GM12892 (cell line): ENCODE measurements at regions not wholly inside any gene's neighbourhood (a gene's known extent, or its start where the extent isn't known, plus 50 kb on each side); places are given as distances from the start of the nearest gene placed in this dataset.

Experiments
- DNase-seq: peaks from one replicate; pipeline ENCODE4 v3.0.0; 2011; ENCODE audit not compliant: insufficient read length
- FAIRE-seq: peaks from 2 replicates; lab custom pipeline; 2011; peaks lifted over from hg19 to GRCh38; lab: Jason Lieb, UNC
- POLR2A ChIP-seq: IDR thresholded peaks from 2 replicates; pipeline ENCODE4 v1.6.1; 2011; ENCODE audit warnings: low read depth, low read length, control low read depth
- POLR2AphosphoS5 ChIP-seq: IDR thresholded peaks from 2 replicates; pipeline ENCODE4 v1.6.1; 2011; ENCODE audit warnings: low read depth, low read length, control low read depth
- TAF1 ChIP-seq: IDR thresholded peaks from 2 replicates; pipeline ENCODE4 v1.6.1; 2011; ENCODE audit warnings: low read depth, mild to moderate bottlenecking, control low read depth, low read length, borderline replicate concordance

GRCh38 chr1:193754732-193755427, 568.5 kb upstream of the B3GALT2 start:
- no peak for DNase-seq
- FAIRE-seq: no peak
- no peak for TF ChIP-seq POLR2A
- no peak for TF ChIP-seq POLR2AphosphoS5

GRCh38 chr1:193754151-193754550, 567.7 kb upstream of the B3GALT2 start:
- FAIRE-seq (no peak), DNase-seq (no peak)
- TF ChIP-seq TAF1 (no peak), POLR2AphosphoS5 (no peak), POLR2A (no peak)

- TF ChIP-seq POLR2A (no peak), POLR2AphosphoS5 (no peak), TAF1 (no peak)
- no peak for FAIRE-seq
- DNase-seq: no peak
These were observed 566.8 kb upstream of the B3GALT2 start for GRCh38 chr1:193753038-193753756.

GRCh38 chr1:193749868-193750267, 563.5 kb upstream of the B3GALT2 start:
- no peak for DNase-seq

GRCh38 chr1:193747579-193747978, 561.2 kb upstream of the B3GALT2 start:
- FAIRE-seq (no peak), DNase-seq (no peak)

More at GRCh38 chr1:193749868-193750267, 563.5 kb upstream of the B3GALT2 start:
- no peak for FAIRE-seq
- no peak for TF ChIP-seq TAF1
- TF ChIP-seq POLR2A: no peak
- TF ChIP-seq POLR2AphosphoS5: no peak

GRCh38 chr1:193741228-193741627, 554.8 kb upstream of the B3GALT2 start:
- no peak for FAIRE-seq
- no peak for DNase-seq
- TF ChIP-seq TAF1 (no peak), POLR2AphosphoS5 (no peak), POLR2A (no peak)

More at GRCh38 chr1:193747579-193747978, 561.2 kb upstream of the B3GALT2 start:
- TF ChIP-seq POLR2AphosphoS5: no peak
- no peak for TF ChIP-seq POLR2A
- TF ChIP-seq TAF1: no peak

- FAIRE-seq (no peak), DNase-seq (no peak)
- TF ChIP-seq POLR2AphosphoS5 (no peak), POLR2A (no peak), TAF1 (no peak)
These were observed 554.3 kb upstream of the B3GALT2 start for GRCh38 chr1:193740762-193741161.

GRCh38 chr1:193736507-193736906, 550.1 kb upstream of the B3GALT2 start:
- no peak for TF ChIP-seq TAF1
- TF ChIP-seq POLR2AphosphoS5: no peak
- TF ChIP-seq POLR2A: no peak
- DNase-seq (no peak), FAIRE-seq (no peak)

GRCh38 chr1:193733674-193734073, 547.3 kb upstream of the B3GALT2 start:
- FAIRE-seq (no peak), DNase-seq (no peak)
- TF ChIP-seq TAF1 (no peak), POLR2AphosphoS5 (no peak), POLR2A (no peak)

- no peak for TF ChIP-seq TAF1
- no peak for FAIRE-seq
These were observed 543.6 kb upstream of the B3GALT2 start for GRCh38 chr1:193730017-193730416.

GRCh38 chr1:193729429-193729828, 543.0 kb upstream of the B3GALT2 start:
- DNase-seq (no peak), FAIRE-seq (no peak)
- no peak for TF ChIP-seq POLR2A
- no peak for TF ChIP-seq TAF1
- no peak for TF ChIP-seq POLR2AphosphoS5

More at GRCh38 chr1:193730017-193730416, 543.6 kb upstream of the B3GALT2 start:
- DNase-seq: no peak

- FAIRE-seq (no peak), DNase-seq (no peak)
- no peak for TF ChIP-seq POLR2A
- no peak for TF ChIP-seq POLR2AphosphoS5
- TF ChIP-seq TAF1: no peak
These were observed 541.4 kb upstream of the B3GALT2 start for GRCh38 chr1:193727850-193728249.
